Suprapubic skin (tissue), 4 donors: ENCODE measurements at regions not wholly inside any gene's neighbourhood (a gene's known extent, or its start where the extent isn't known, plus 50 kb on each side); places are given as distances from the start of the nearest gene placed in this dataset.

Source experiments
- CTCF ChIP-seq, 2 donors: fragments of 200-600 bp in 1 of 2; fragments of 450-650 bp in 1 of 2; sonication (generic) in 1 of 2; IDR thresholded peaks; one replicate each; pipeline ENCODE4 v1.5.1; 2016 to 2019; ENCODE audit warnings: antibody characterized with exemption in 2 of 2, mild to moderate bottlenecking in 1 of 2, moderate library complexity in 1 of 2
- POLR2A ChIP-seq, 2 donors: fragments of 450-650 bp; IDR thresholded peaks; one replicate each; pipeline ENCODE4 v1.6.1; 2017; ENCODE audit warnings: antibody characterized with exemption in 2 of 2, mild to moderate bottlenecking in 2 of 2, moderate library complexity in 2 of 2
- POLR2AphosphoS5 ChIP-seq, 3 donors: sonication (generic); formaldehyde crosslinking; IDR thresholded peaks; one replicate each; pipeline ENCODE4 v1.6.1; 2017; ENCODE audit warnings: antibody characterized with exemption in 3 of 3

DNA sequence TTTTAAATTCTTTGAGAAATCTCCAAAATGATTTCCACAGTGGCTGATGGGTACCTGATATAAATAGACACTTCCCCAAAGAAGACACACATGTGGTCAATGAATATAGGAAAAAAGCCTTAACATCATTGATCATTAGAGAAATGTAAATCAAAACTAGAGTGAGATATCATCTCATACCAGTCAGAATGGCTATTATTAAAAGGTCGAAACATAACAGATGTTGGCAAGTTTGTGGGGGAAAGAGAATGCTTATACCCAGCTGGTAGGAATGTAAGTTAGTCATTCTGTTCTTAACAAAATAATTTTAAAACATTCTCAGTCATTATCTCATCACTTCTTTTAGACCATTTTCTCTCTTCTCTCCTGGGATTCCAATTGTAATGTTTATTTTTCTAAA is 1666.0 kb upstream of the ACO1 start:
- TF ChIP-seq CTCF (IDR thresholded peaks at IDR 0.05) (no peak), POLR2A (IDR thresholded peaks at IDR 0.05) (no peak), POLR2AphosphoS5 (IDR thresholded peaks at IDR 0.05) (no peak)
